Astrocyte (in vitro differentiated cells and primary cell): ENCODE measurements at regions not wholly inside any gene's neighbourhood (a gene's known extent, or its start where the extent isn't known, plus 50 kb on each side); places are given as distances from the start of the nearest gene placed in this dataset.

Experiments used
- DNase-seq: peaks from one replicate; pipeline ENCODE4 v3.0.0-alpha.2; 2010; ENCODE audit warnings: low read depth
- FAIRE-seq: peaks from 2 replicates; lab custom pipeline; 2011; peaks lifted over from hg19 to GRCh38; lab: Jason Lieb, UNC
- H2AFZ ChIP-seq: 2 replicates; pipeline ENCODE4 v1.6.0; 2012; ENCODE audit warnings: low read depth, low read length, inconsistent platforms
- H3K27ac ChIP-seq: 2 replicates; pipeline ENCODE4 v1.5.1; 2011; ENCODE audit warnings: low read depth, low read length, inconsistent platforms
- H3K27me3 ChIP-seq: 2 replicates; pipeline ENCODE4 v1.6.0; 2011; ENCODE audit warnings: low read length, inconsistent platforms; ENCODE audit not compliant: insufficient read depth
- H3K36me3 ChIP-seq: 2 replicates; pipeline ENCODE4 v1.5.1; 2011; ENCODE audit warnings: low read length, inconsistent platforms; ENCODE audit not compliant: insufficient read depth
- H3K4me1 ChIP-seq: 2 replicates; pipeline ENCODE4 v1.5.1; 2011; ENCODE audit warnings: low read length, inconsistent platforms; ENCODE audit not compliant: insufficient read depth
- H3K4me2 ChIP-seq: 2 replicates; pipeline ENCODE4 v1.6.0; 2012; ENCODE audit warnings: low read length, inconsistent platforms
- H3K4me3 ChIP-seq: 2 replicates; pipeline ENCODE4 v1.5.1; 2011; ENCODE audit warnings: low read depth, mild to moderate bottlenecking, low read length, inconsistent platforms; ENCODE audit not compliant: insufficient read depth
- H3K79me2 ChIP-seq: 2 replicates; pipeline ENCODE4 v1.6.0; 2012; ENCODE audit warnings: mild to moderate bottlenecking, low read length, inconsistent platforms; ENCODE audit not compliant: insufficient read depth
- H3K9ac ChIP-seq: 2 replicates; pipeline ENCODE4 v1.6.0; 2012; ENCODE audit warnings: mild to moderate bottlenecking, low read length, inconsistent platforms
- H3K9me3 ChIP-seq: 2 replicates; pipeline ENCODE4 v1.5.1; 2012; ENCODE audit warnings: low read depth, mild to moderate bottlenecking, low read length, inconsistent platforms; ENCODE audit not compliant: insufficient read depth
- H4K20me1 ChIP-seq: 2 replicates; pipeline ENCODE4 v1.6.0; 2012; ENCODE audit warnings: low read length, inconsistent platforms; ENCODE audit not compliant: insufficient read depth
- H3K27ac Mint-ChIP-seq: one replicate; pipeline ENCODE4 v1.8.0; 2021; ENCODE audit warnings: mild to moderate bottlenecking, mixed read lengths; ENCODE audit not compliant: unreplicated experiment
- H3K27me3 Mint-ChIP-seq: one replicate; pipeline ENCODE4 v1.8.0; 2021; ENCODE audit warnings: low read depth, mixed read lengths; ENCODE audit not compliant: unreplicated experiment
- H3K36me3 Mint-ChIP-seq: one replicate; pipeline ENCODE4 v1.8.0; 2021; ENCODE audit warnings: low read depth, mixed read lengths; ENCODE audit not compliant: unreplicated experiment
- H3K4me1 Mint-ChIP-seq: one replicate; pipeline ENCODE4 v1.8.0; 2021; ENCODE audit warnings: low read depth, mixed read lengths; ENCODE audit not compliant: unreplicated experiment
- H3K4me3 Mint-ChIP-seq: one replicate; pipeline ENCODE4 v1.8.0; 2021; ENCODE audit warnings: mild to moderate bottlenecking, moderate library complexity, mixed read lengths; ENCODE audit not compliant: unreplicated experiment
- H3K9me3 Mint-ChIP-seq: one replicate; pipeline ENCODE4 v1.8.0; 2021; ENCODE audit warnings: mild to moderate bottlenecking, mixed read lengths; ENCODE audit not compliant: unreplicated experiment
- EZH2 ChIP-seq: IDR thresholded peaks from 2 replicates; pipeline ENCODE4 v1.6.1; 2012; ENCODE audit warnings: mild to moderate bottlenecking, low read length, inconsistent platforms; ENCODE audit not compliant: insufficient read depth
- TF ChIP-seq, protein P1 (sequence below): IDR thresholded peaks from 2 replicates; pipeline ENCODE4 v1.5.1; 2011; ENCODE audit warnings: low read depth, mild to moderate bottlenecking, inconsistent platforms, low read length, moderate library complexity; ENCODE audit not compliant: insufficient read depth

DNA sequence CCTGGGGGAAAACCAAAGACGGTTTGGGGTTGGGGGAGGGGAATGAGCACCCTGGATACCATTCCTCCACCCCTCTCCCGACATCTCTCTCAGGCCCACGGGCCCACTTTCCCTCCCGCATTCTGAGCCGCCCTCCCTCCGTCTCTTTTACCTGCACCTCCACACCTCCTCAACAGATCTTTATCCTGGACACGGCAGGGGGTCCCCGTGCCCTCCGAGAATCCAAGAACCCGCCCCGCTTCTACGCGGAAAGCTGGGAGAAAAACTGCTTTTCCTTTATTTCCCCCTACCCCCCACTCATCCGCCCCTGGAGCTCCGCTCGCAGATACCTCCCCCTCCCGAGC is 108.8 kb downstream of the NAV1 start:
- Mint-ChIP-seq H3K9me3 (no peaks in the 10 kb centered on the region), H3K4me3 (peak overlapping the region; percentile 87), H3K27me3 (peaks cover 3% of the 10 kb centered on the region), H3K27ac (no peak overlapping the region), H3K4me1 (peaks cover 22% of the 10 kb centered on the region), H3K36me3 (peaks cover 9% of the 10 kb centered on the region)
- Histone ChIP-seq H3K4me3 (peak overlapping the region; percentile 58), H4K20me1 (peaks cover 64% of the 10 kb centered on the region), H3K4me2 (peak overlapping the region; percentile 99), H2AFZ (no peak overlapping the region), H3K79me2 (peaks cover 69% of the 10 kb centered on the region), H3K27ac (peak overlapping the region; percentile 21), H3K27me3 (no peaks in the 10 kb centered on the region), H3K4me1 (peaks cover 32% of the 10 kb centered on the region), H3K36me3 (peaks cover 3% of the 10 kb centered on the region), H3K9me3 (no peaks in the 10 kb centered on the region), H3K9ac (peak overlapping the region; percentile 86)
- DNase-seq: no peak
- FAIRE-seq: no peak
- TF ChIP-seq, protein P1, sequence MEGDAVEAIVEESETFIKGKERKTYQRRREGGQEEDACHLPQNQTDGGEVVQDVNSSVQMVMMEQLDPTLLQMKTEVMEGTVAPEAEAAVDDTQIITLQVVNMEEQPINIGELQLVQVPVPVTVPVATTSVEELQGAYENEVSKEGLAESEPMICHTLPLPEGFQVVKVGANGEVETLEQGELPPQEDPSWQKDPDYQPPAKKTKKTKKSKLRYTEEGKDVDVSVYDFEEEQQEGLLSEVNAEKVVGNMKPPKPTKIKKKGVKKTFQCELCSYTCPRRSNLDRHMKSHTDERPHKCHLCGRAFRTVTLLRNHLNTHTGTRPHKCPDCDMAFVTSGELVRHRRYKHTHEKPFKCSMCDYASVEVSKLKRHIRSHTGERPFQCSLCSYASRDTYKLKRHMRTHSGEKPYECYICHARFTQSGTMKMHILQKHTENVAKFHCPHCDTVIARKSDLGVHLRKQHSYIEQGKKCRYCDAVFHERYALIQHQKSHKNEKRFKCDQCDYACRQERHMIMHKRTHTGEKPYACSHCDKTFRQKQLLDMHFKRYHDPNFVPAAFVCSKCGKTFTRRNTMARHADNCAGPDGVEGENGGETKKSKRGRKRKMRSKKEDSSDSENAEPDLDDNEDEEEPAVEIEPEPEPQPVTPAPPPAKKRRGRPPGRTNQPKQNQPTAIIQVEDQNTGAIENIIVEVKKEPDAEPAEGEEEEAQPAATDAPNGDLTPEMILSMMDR: no peak
- TF ChIP-seq EZH2: no peak

DNA sequence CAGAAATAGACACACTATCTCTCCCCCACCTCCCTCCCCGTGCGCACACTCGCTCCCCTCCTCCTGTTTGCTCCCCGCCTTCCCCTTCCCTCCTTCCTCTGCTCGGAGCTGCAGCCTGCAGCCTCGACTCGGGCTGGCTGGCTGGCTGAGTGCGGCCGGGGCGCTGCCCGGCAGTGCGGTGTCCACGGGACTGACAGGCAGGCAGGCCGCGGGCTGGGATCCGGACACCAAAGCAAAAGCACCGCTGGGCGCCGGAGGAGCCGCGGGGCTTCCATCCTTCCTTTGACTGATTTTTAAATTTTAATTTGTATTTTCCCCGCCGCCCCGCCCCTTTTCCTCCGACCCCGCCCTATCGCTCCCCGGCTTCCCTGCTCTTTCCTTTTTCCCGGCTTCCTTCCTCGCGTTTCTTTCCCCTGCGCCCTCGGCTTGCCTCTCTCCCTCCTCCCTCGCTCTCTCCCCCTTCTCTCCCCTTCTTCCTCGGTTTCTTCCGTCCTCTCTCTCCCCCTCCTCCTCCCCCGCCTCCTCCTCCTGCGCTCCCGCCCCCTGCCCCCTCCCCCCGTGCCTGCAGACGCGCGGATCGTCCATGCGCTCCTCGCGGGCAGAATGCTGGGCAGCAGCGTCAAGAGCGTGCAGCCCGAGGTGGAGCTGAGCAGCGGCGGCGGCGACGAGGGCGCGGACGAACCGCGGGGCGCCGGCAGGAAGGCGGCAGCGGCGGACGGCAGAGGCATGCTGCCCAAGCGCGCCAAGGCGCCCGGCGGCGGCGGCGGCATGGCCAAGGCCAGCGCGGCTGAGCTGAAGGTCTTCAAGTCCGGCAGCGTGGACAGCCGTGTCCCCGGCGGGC is 109.4 kb downstream of the NAV1 start:
- no peak overlapping the region for H3K27ac Mint-ChIP-seq
- peaks cover 3% of the 10 kb centered on the region for H3K36me3 ChIP-seq
- TF ChIP-seq, protein P1: no peak
- TF ChIP-seq EZH2: no peak
- H3K9me3 Mint-ChIP-seq: no peaks in the 10 kb centered on the region
- peaks cover 11% of the 10 kb centered on the region for H3K36me3 Mint-ChIP-seq
- peak overlapping the region; percentile 76 for H3K27ac ChIP-seq
- DNase-seq (peak; percentile 55), FAIRE-seq (no peak)
- no peaks in the 10 kb centered on the region for H3K9me3 ChIP-seq
- H3K4me3 ChIP-seq: peak overlapping the region; percentile 85
- H3K4me1 Mint-ChIP-seq: peaks cover 22% of the 10 kb centered on the region
- H3K4me3 Mint-ChIP-seq: peak overlapping the region; percentile 94
- H3K4me2 ChIP-seq: peak overlapping the region; percentile 99
- H3K4me1 ChIP-seq: peaks cover 35% of the 10 kb centered on the region
- H4K20me1 ChIP-seq: peaks cover 66% of the 10 kb centered on the region
- peak overlapping the region; percentile 86 for H3K9ac ChIP-seq
- H3K79me2 ChIP-seq: peaks cover 75% of the 10 kb centered on the region
- peak overlapping the region; percentile 22 for H2AFZ ChIP-seq
- H3K27me3 Mint-ChIP-seq: peaks cover 3% of the 10 kb centered on the region
- no peaks in the 10 kb centered on the region for H3K27me3 ChIP-seq
